GM10266 (cell line): ENCODE measurements at regions not wholly inside any gene's neighbourhood (a gene's known extent, or its start where the extent isn't known, plus 50 kb on each side); places are given as distances from the start of the nearest gene placed in this dataset.

Source experiments
- DNase-seq: peaks from one replicate; pipeline ENCODE4 v3.0.0; 2012; ENCODE audit errors: extremely low spot score
- TF ChIP-seq, protein P1 (sequence below): IDR thresholded peaks from 2 replicates; pipeline ENCODE4 v1.5.1; 2012; ENCODE audit warnings: mild to moderate bottlenecking, low read depth; ENCODE audit not compliant: control insufficient read depth, insufficient read depth; ENCODE audit errors: missing control alignments

DNA sequence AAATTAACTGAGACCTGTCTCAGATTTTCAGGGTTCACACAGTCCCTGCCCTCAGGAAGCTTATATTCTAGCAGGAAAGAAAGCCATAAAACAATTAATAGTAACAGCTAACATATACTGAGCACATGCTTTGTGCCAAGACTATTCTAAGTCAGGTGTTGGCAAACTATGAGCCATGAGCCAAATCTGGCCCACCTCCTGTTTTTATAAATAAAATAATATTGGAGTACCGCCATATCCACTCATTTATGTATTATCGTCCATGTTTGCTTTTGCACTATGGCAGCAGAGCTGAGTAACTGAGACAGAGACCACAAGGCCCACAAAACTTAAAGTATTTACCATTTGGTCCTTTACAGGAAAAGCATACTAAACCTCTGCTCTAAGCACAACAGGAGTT, 83.3 kb upstream of the TRIO start:
- no peak for DNase-seq
- TF ChIP-seq, protein P1, sequence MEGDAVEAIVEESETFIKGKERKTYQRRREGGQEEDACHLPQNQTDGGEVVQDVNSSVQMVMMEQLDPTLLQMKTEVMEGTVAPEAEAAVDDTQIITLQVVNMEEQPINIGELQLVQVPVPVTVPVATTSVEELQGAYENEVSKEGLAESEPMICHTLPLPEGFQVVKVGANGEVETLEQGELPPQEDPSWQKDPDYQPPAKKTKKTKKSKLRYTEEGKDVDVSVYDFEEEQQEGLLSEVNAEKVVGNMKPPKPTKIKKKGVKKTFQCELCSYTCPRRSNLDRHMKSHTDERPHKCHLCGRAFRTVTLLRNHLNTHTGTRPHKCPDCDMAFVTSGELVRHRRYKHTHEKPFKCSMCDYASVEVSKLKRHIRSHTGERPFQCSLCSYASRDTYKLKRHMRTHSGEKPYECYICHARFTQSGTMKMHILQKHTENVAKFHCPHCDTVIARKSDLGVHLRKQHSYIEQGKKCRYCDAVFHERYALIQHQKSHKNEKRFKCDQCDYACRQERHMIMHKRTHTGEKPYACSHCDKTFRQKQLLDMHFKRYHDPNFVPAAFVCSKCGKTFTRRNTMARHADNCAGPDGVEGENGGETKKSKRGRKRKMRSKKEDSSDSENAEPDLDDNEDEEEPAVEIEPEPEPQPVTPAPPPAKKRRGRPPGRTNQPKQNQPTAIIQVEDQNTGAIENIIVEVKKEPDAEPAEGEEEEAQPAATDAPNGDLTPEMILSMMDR: no peak

DNA sequence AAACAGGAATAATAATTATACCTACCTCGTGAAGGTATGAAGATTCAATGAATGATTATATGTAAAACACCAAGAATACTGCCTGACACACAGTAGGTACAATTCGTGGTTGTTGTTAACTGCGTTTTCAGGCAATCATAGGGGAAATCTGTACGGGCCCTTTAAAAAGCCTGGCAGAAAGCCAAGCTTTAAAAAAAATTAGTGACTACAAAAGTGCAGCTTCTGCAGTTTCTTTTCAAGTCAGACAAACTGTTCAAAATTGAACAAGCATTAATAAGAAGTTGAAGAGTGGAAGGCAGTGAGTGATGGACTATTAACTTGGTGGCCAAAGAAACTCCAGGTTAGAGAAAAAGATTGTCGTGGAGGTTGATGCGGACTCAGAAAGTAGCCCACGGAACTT, 85.9 kb upstream of the TRIO start:
- TF ChIP-seq, protein P1: no peak
- DNase-seq: no peak

DNA sequence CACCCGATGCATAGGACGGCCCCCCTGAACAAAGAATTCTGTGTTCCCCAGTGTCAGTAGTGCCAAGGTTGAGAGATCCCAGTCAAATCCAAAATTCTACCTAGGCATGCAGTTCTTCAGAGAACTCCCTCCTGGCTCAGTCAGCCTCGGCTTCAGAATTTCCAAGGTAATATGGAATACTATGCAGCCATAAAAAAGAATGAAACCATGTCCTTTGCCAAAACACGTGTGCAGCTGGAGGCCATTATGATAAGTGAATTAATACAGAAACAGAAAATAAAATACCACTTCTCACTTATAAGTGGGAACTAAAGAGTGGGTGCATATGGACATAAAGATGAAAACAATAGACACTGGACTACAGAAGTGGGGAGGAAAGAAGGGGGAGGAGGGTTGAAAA, 87.1 kb upstream of the TRIO start:
- TF ChIP-seq, protein P1: no peak
- no peak for DNase-seq

DNA sequence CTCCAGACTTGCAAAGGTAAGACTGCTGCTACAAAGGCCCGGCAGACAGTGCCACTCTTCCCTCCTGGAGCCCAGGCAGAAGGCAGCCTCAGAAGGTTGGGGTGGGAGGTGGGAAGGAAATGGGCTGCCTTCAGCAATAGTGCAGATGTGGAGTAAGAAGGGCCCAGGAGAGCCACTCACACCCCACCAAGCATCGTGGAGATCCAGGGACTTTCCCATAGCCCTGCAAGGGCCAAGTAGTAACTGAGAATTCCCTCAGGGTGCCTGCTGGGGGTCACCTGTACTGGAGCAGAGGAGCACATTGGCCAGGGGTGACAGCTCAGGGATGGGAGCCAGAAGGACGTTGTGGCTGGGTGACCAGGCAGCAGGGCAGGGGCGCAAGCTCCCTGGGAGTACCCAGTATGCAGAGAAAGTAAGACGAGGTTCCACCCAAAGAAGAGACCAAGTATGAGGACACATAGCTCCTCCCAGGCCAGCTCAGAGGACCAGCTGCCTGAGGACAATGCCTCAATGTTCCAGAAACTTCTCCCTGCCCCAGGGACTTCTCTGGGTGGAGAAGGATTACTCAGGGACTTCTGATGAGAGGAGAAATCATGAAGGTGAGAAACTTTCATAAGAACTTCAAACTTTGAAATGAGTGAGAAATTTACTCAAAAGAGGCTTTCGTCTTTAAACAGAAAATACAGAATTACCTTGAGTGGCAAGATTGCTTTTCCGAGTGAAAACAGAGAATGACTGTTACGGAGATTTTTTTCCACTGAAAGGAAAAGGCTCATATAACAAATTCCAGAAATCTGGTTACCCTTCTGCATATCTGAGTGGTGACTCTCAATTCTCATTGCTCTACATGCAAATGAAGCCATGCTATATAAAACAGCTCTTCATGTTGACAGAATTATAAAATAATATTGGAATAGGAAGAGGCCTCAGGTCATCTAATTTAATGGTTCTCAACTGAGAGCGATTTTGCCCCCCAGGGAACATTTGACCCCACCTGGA, 87.9 kb upstream of the TRIO start:
- TF ChIP-seq, protein P1: no peak
- no peak for DNase-seq

DNA sequence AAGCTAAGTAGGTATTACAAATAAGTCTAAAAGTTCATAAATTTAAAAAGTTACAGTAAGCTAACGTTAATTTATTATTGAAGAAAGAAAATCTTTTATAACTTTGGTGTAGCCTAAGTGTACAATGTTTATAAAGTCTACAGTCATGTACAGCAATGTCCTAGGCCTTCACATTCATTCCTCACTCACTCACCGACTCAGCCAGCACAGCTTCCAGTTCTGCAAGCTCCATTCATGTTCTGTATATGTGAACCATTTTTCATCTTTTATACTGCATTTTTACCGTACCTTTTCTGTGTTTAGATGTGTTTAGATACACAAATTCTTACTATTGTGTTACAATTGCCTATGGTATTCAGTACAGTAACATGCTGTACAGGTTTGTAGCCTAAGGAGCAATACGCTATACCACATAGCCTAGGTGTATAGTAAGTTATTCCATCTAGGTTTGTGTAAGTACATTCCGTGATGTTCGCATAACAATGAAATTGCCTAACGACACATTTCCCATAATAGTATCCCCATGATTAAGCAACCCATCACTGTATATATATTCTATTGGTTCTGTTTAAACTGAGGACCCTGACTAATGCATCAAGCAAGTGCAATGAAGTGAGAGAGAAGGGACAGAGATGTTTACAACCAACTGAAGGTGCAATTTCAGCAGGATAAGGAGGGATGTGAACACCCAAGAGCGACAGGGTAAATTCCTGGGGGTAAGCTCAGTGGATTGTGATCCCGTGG, 88.9 kb upstream of the TRIO start:
- TF ChIP-seq, protein P1: no peak
- no peak for DNase-seq

DNA sequence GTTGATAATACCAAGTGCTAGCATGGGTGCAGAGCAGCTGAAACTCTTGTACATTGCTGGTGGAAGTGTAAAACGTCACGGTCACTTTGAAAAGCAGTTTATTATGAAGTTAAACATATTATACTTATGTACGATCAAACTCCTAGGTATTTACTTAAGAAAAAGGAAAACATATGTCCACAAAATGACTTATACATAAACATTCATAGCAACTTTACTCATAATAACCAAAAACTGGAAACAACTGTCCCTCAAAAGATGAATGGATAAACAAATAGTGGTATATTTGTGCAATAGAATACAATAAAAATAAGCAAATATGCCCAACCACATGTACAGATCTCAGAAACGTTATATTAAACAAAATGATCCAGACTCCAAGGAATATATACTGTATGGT, 92.3 kb upstream of the TRIO start:
- DNase-seq: no peak
- TF ChIP-seq, protein P1: no peak

DNA sequence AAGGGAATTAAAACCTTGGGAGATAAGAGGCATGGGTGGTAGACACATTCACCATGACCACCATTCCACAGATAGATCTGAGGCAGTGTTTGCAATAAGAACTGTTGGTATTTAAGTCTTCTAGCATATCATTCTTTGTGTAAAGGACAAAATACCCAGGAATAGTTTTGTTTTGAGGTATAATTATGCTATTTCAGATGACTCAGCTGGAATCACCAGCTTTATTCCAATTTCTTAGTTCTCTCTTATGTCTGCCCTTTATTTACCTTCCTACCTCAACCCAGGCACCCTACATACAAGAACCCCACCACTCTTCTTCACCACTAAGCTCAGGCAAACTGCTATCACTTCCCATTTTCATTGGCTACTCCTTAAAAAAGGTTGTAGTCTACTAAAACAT, 94.7 kb upstream of the TRIO start:
- no peak for DNase-seq
- TF ChIP-seq, protein P1: no peak
